ENCODE measurements at regions not wholly inside any gene's neighbourhood (a gene's known extent, or its start where the extent isn't known, plus 50 kb on each side); places are given as distances from the start of the nearest gene placed in this dataset.

- no peak for TF ChIP-seq CTCF (IDR thresholded peaks at IDR 0.05; ENCODE audit: control extremely low read depth in 1 of 3, insufficient read depth in 1 of 3, low read depth in 1 of 3, low read length in 3 of 3)
- TF ChIP-seq POU5F1 (IDR thresholded peaks at IDR 0.05; ENCODE audit: low read depth, low read length), result no peak
- TF ChIP-seq CBX8 (IDR thresholded peaks at IDR 0.05; ENCODE audit: borderline replicate concordance, low read depth, low read length), result no peak
- TF ChIP-seq GTF2F1 (IDR thresholded peaks at IDR 0.05; ENCODE audit: borderline replicate concordance, low read depth, low read length), result no peak
- TF ChIP-seq HDAC6 (IDR thresholded peaks at IDR 0.05; ENCODE audit: low read depth, low read length), result no peak
- TF ChIP-seq KDM4A (IDR thresholded peaks at IDR 0.05; ENCODE audit: low read depth, low read length, severe bottlenecking), result no peak
- TF ChIP-seq YY1 (IDR thresholded peaks at IDR 0.05; ENCODE audit: low read depth, low read length), result no peak
Observed at GRCh38 chr6:135605278-135605790, 107.8 kb upstream of the AHI1 start (continued).
